Naive thymus-derived CD4-positive, alpha-beta T cell (primary cell): ENCODE measurements at regions not wholly inside any gene's neighbourhood (a gene's known extent, or its start where the extent isn't known, plus 50 kb on each side); places are given as distances from the start of the nearest gene placed in this dataset.

Experiments used
- ATAC-seq: fragments of 150-1000 bp; cut with Tn5 transposase; 2 replicates; pipeline ENCODE4 v1.10.0; 2021; ENCODE audit warnings: mild to moderate bottlenecking, moderate library complexity
- CTCF ChIA-PET: fragments of 350-600 bp; sonication (Branson Sonifier 250); formaldehyde crosslinking; loops from one replicate; lab custom pipeline; 2021; ENCODE audit warnings: antibody characterized with exemption; lab: Charles Lee
- POLR2A ChIA-PET: fragments of 350-600 bp; sonication (Branson Sonifier 250); formaldehyde crosslinking; loops from one replicate; lab custom pipeline; 2021; ENCODE audit warnings: antibody characterized with exemption, inconsistent platforms; lab: Charles Lee
- DNase-seq, 9 donors: peaks; one replicate each; pipeline versions ENCODE4 v3.0.0 to v3.0.0-alpha.2; 2020 to 2022; ENCODE audit warnings: mixed read lengths in 1 of 9
- H3K27ac ChIP-seq: one replicate; pipeline ENCODE4 v1.7.0; 2013; ENCODE audit warnings: mild to moderate bottlenecking, low read depth, low read length, moderate library complexity
- H3K27me3 ChIP-seq, 2 donors: one replicate each; pipeline ENCODE4 v1.7.0; 2013; ENCODE audit warnings: low read length in 2 of 2, mild to moderate bottlenecking in 2 of 2, moderate library complexity in 2 of 2; ENCODE audit not compliant: control insufficient read depth in 2 of 2, insufficient read depth in 2 of 2
- H3K36me3 ChIP-seq, 3 experiments: 1 replicate in 2 of 3; 2 replicates in 1 of 3; pipeline ENCODE4 v1.7.0; 2013; ENCODE audit warnings: low read length in 3 of 3, mild to moderate bottlenecking in 3 of 3, moderate library complexity in 1 of 3; ENCODE audit not compliant: insufficient read depth in 3 of 3, control insufficient read depth in 2 of 3
- H3K4me1 ChIP-seq, 2 donors: one replicate each; pipeline ENCODE4 v1.7.0; 2013; ENCODE audit warnings: low read length in 2 of 2, mild to moderate bottlenecking in 2 of 2, moderate library complexity in 1 of 2; ENCODE audit not compliant: control insufficient read depth in 2 of 2, insufficient read depth in 2 of 2
- H3K4me3 ChIP-seq: 2 replicates; pipeline ENCODE4 v1.7.0; 2013; ENCODE audit warnings: mild to moderate bottlenecking, low read length
- H3K9me3 ChIP-seq, 3 experiments: 1 replicate in 2 of 3; 2 replicates in 1 of 3; pipeline ENCODE4 v1.7.0; 2013; ENCODE audit warnings: low read length in 3 of 3; ENCODE audit not compliant: control insufficient read depth in 2 of 3
- H3K27ac Mint-ChIP-seq, 9 donors: one replicate each; pipeline ENCODE4 v1.8.0; 2020 to 2022; ENCODE audit warnings: mixed read lengths in 9 of 9, mild to moderate bottlenecking in 8 of 9, moderate library complexity in 5 of 9, inconsistent platforms in 2 of 9
- H3K27me3 Mint-ChIP-seq, 5 donors: one replicate each; pipeline ENCODE4 v1.8.0; 2021 to 2022; ENCODE audit warnings: mixed read lengths in 5 of 5, mild to moderate bottlenecking in 1 of 5
- H3K36me3 Mint-ChIP-seq, 5 donors: one replicate each; pipeline ENCODE4 v1.8.0; 2020 to 2022; ENCODE audit warnings: mixed read lengths in 5 of 5, mild to moderate bottlenecking in 3 of 5, inconsistent platforms in 1 of 5
- H3K4me1 Mint-ChIP-seq, 7 donors: one replicate each; pipeline ENCODE4 v1.8.0; 2020 to 2022; ENCODE audit warnings: mixed read lengths in 7 of 7, mild to moderate bottlenecking in 3 of 7, inconsistent platforms in 1 of 7
- H3K4me3 Mint-ChIP-seq, 10 donors: one replicate each; pipeline ENCODE4 v1.8.0; 2020 to 2022; ENCODE audit warnings: mild to moderate bottlenecking in 10 of 10, mixed read lengths in 10 of 10, moderate library complexity in 6 of 10, inconsistent platforms in 2 of 10
- H3K9me3 Mint-ChIP-seq, 11 donors: one replicate each; pipeline ENCODE4 v1.8.0; 2020 to 2022; ENCODE audit warnings: mixed read lengths in 11 of 11, mild to moderate bottlenecking in 4 of 11, inconsistent platforms in 1 of 11, moderate library complexity in 1 of 11
- intact Hi-C, 2 donors: fragments of 100-400 bp; cut with micrococcal nuclease; formaldehyde crosslinking; loops; one replicate each; pipeline ENCODE4 v1.15.1; 2023

- ATAC-seq (no peak), DNase-seq (no peak)
- no peak overlapping the region for H3K4me3 Mint-ChIP-seq
- Histone ChIP-seq H3K4me3 (no peak overlapping the region), H3K9me3 (no peaks in the 10 kb centered on the region), H3K27ac (no peak overlapping the region), H3K27me3 (no peaks in the 10 kb centered on the region), H3K4me1 (no peaks in the 10 kb centered on the region), H3K36me3 (no peaks in the 10 kb centered on the region)
- H3K36me3 Mint-ChIP-seq: no peaks in the 10 kb centered on the region
- no peaks in the 10 kb centered on the region for H3K4me1 Mint-ChIP-seq
- intact Hi-C loops: no loop called here
- no peaks in the 10 kb centered on the region for H3K27me3 Mint-ChIP-seq
- H3K27ac Mint-ChIP-seq: no peak overlapping the region
- ChIA-PET CTCF (no interaction called here), POLR2A (no interaction called here)
- peaks cover 0 to 6% (median 0%) of the 10 kb centered on the region in 11 donors for H3K9me3 Mint-ChIP-seq
These were observed 225.8 kb upstream of the SOX5 start for GRCh38 chr12:24175284-24175683.

DNA sequence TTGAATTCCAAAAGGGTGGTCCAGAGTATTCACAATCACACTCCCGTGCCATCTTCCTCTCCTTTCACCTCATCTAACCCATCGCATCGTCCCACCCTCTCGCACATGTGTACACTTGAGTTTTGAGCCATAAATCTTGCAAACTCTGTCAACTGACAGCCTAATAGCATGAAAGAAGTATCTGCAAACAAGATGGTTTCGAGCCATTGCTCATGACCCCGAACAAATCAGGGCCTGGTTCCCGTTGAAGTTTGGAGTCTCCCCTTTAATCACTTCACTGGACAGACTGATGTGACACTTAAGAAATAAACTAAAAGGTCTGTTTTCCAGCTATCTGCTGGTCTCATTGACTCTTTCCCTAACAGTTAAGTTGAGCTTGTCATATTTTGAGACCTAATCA, 223.6 kb upstream of the SOX5 start:
- ChIA-PET POLR2A (no interaction called here), CTCF (no interaction called here)
- ATAC-seq (no peak), DNase-seq (no peak)
- Histone ChIP-seq H3K27ac (no peak overlapping the region), H3K4me1 (no peaks in the 10 kb centered on the region), H3K36me3 (no peaks in the 10 kb centered on the region), H3K9me3 (no peaks in the 10 kb centered on the region), H3K4me3 (no peak overlapping the region), H3K27me3 (no peaks in the 10 kb centered on the region)
- Mint-ChIP-seq H3K27me3 (no peaks in the 10 kb centered on the region), H3K4me3 (no peak overlapping the region), H3K9me3 (peaks cover 0 to 6% (median 0%) of the 10 kb centered on the region in 11 donors), H3K36me3 (no peaks in the 10 kb centered on the region), H3K27ac (no peak overlapping the region), H3K4me1 (no peaks in the 10 kb centered on the region)
- intact Hi-C loops: no loop called here

GRCh38 chr12:24172773-24173066, 223.2 kb upstream of the SOX5 start:
- H3K4me1 ChIP-seq: no peaks in the 10 kb centered on the region
- ATAC-seq: no peak
- H3K36me3 ChIP-seq: no peaks in the 10 kb centered on the region
- ChIA-PET POLR2A (no interaction called here), CTCF (no interaction called here)
- no peak overlapping the region for H3K27ac ChIP-seq
- DNase-seq: no peak
- no peaks in the 10 kb centered on the region for H3K36me3 Mint-ChIP-seq
- no peaks in the 10 kb centered on the region for H3K9me3 ChIP-seq
- no peak overlapping the region for H3K4me3 Mint-ChIP-seq
- H3K4me1 Mint-ChIP-seq: no peaks in the 10 kb centered on the region
- H3K27me3 Mint-ChIP-seq: no peaks in the 10 kb centered on the region
- no peak overlapping the region for H3K27ac Mint-ChIP-seq
- H3K27me3 ChIP-seq: no peaks in the 10 kb centered on the region
- H3K9me3 Mint-ChIP-seq: peaks cover 0 to 6% (median 0%) of the 10 kb centered on the region in 11 donors
- no peak overlapping the region for H3K4me3 ChIP-seq
- intact Hi-C loops: no loop called here

DNA sequence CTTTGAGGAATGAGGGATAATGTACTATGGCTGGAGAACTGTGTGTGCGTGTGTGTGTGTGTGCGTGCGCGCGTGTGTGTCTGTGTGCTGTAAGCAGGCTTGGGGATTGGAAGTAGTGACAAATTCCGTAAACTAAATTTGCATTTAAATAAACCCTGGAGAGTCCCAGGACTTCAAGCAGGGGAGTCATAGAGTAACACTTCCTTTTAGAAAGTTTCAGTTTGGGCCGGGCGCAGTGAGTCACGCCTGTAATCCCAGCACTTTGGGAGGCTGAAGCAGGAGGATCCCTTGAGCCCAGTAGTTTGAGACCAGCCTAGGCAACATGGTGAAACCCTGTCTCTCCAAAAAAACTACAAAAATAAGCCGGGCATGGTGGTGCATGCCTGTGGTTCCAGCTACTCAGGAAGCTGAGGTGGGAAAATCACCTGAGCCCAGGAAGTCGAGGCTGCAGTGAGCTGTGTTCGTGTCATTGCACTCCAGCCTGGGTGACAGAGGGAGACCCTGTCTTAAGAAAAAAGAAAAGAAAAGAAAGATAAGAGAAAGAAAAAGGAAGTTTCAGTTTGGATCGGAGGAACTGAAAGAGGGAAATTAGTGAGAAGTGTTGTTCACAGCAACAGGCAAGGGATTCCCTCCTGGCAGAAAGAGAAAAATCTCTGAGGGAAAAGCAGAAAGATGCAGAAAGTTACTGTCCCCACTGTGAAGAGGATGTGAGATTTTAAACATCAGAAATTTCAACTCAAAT, 222.7 kb upstream of the SOX5 start:
- no peaks in the 10 kb centered on the region for H3K27me3 ChIP-seq
- no peak overlapping the region for H3K27ac Mint-ChIP-seq
- DNase-seq (no peak), ATAC-seq (peak; percentile 41)
- peaks cover 0 to 8% (median 0%) of the 10 kb centered on the region in 11 donors for H3K9me3 Mint-ChIP-seq
- ChIA-PET POLR2A (no interaction called here), CTCF (no interaction called here)
- H3K36me3 ChIP-seq: no peaks in the 10 kb centered on the region
- no peak overlapping the region for H3K4me3 Mint-ChIP-seq
- intact Hi-C loops: no loop called here
- no peaks in the 10 kb centered on the region for H3K9me3 ChIP-seq
- H3K4me1 Mint-ChIP-seq: no peaks in the 10 kb centered on the region
- no peaks in the 10 kb centered on the region for H3K36me3 Mint-ChIP-seq
- no peaks in the 10 kb centered on the region for H3K27me3 Mint-ChIP-seq
- H3K4me3 ChIP-seq: no peak overlapping the region
- no peaks in the 10 kb centered on the region for H3K4me1 ChIP-seq
- H3K27ac ChIP-seq: no peak overlapping the region

- H3K27ac ChIP-seq: no peak overlapping the region
- H3K9me3 ChIP-seq: no peaks in the 10 kb centered on the region
- no peaks in the 10 kb centered on the region for H3K36me3 ChIP-seq
- H3K4me3 ChIP-seq: no peak overlapping the region
- H3K27me3 ChIP-seq: no peaks in the 10 kb centered on the region
- H3K36me3 Mint-ChIP-seq: no peaks in the 10 kb centered on the region
- ChIA-PET CTCF (no interaction called here), POLR2A (no interaction called here)
- H3K9me3 Mint-ChIP-seq: peaks cover 0 to 10% (median 0%) of the 10 kb centered on the region in 11 donors
- ATAC-seq (no peak), DNase-seq (no peak)
- no peaks in the 10 kb centered on the region for H3K4me1 Mint-ChIP-seq
- H3K27ac Mint-ChIP-seq: no peak overlapping the region
- intact Hi-C loops: no loop called here
- no peaks in the 10 kb centered on the region for H3K4me1 ChIP-seq
- no peaks in the 10 kb centered on the region for H3K27me3 Mint-ChIP-seq
- H3K4me3 Mint-ChIP-seq: no peak overlapping the region
These were observed 205.6 kb upstream of the SOX5 start for GRCh38 chr12:24155042-24155441.

- Mint-ChIP-seq H3K4me1 (no peaks in the 10 kb centered on the region), H3K36me3 (no peaks in the 10 kb centered on the region), H3K27me3 (no peaks in the 10 kb centered on the region), H3K4me3 (no peak overlapping the region), H3K27ac (no peak overlapping the region), H3K9me3 (peaks cover 0 to 10% (median 0%) of the 10 kb centered on the region in 11 donors)
- intact Hi-C loops: no loop called here
- POLR2A ChIA-PET: no interaction called here
- no peaks in the 10 kb centered on the region for H3K27me3 ChIP-seq
- no peaks in the 10 kb centered on the region for H3K36me3 ChIP-seq
- no peak overlapping the region for H3K27ac ChIP-seq
- H3K9me3 ChIP-seq: no peaks in the 10 kb centered on the region
- no peak for ATAC-seq
- no peak overlapping the region for H3K4me3 ChIP-seq
- DNase-seq: no peak
- no peaks in the 10 kb centered on the region for H3K4me1 ChIP-seq
- CTCF ChIA-PET: no interaction called here
These were observed 203.6 kb upstream of the SOX5 start for GRCh38 chr12:24153079-24153478.

- CTCF ChIA-PET: no interaction called here
- H3K4me3 ChIP-seq: no peak overlapping the region
- no peaks in the 10 kb centered on the region for H3K27me3 ChIP-seq
- no peaks in the 10 kb centered on the region for H3K4me1 ChIP-seq
- H3K27me3 Mint-ChIP-seq: no peaks in the 10 kb centered on the region
- H3K4me3 Mint-ChIP-seq: no peak overlapping the region
- no peaks in the 10 kb centered on the region for H3K36me3 Mint-ChIP-seq
- POLR2A ChIA-PET: no interaction called here
- H3K4me1 Mint-ChIP-seq: no peaks in the 10 kb centered on the region
- ATAC-seq: no peak
- DNase-seq: no peak
- H3K9me3 ChIP-seq: no peaks in the 10 kb centered on the region
- no peak overlapping the region for H3K27ac ChIP-seq
- peaks cover 0 to 10% (median under 1%) of the 10 kb centered on the region in 11 donors for H3K9me3 Mint-ChIP-seq
- no peaks in the 10 kb centered on the region for H3K36me3 ChIP-seq
- no peak overlapping the region for H3K27ac Mint-ChIP-seq
- intact Hi-C loops: no loop called here
These were observed 202.8 kb upstream of the SOX5 start for GRCh38 chr12:24152270-24152669.
